ENCODE measurements at regions not wholly inside any gene's neighbourhood (a gene's known extent, or its start where the extent isn't known, plus 50 kb on each side); places are given as distances from the start of the nearest gene placed in this dataset.

DNA sequence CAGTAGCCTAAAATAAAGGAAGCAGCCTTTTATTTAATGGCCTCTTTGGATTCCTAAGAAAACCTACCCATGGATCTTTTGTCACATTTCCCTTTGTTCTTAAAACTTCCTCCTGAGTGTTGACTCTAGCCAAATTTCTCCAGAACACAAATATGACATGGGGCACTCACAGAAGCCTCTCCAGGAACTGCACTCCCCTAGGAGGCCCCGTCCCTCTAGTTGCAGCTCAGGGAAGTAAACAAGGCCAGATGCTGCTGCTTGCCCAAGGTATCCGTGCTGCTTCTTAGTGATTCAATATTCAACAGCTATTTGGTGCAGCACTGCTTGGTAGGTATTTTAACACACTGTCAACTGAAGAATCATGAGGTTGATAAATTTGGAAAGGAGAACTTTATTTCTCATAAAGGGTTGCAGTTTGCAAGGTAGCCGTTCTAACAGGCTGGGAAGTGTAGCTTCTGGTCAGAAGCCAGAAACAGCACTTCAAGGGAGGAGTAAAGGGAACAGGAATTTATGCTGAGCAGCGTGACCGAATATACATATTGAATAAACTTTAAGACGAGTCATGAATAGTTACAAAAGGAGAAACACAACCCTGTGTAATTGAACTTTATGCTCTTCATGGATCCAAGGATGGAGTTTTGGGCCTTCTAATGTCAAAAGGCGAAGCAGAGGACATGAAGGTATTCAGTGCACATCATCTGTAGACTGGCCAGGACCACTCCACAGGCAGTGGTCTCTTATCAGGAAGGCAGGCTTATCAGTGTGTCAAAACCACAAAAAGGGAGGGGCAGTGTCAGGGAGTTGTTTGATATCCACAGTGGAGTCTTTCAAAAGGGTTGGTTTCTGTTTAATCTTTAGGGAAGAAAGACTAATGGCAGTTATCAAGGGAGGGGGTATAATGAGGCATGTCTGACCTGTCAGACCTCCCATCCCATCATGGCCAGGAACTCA lies 63.3 kb downstream of the CD24 start:
- peak overlapping the region; percentile 2; the same call in 1 of the 2 replicates for H3K4me2 ChIP-seq (ENCODE audit: insufficient read depth, low read length)
- in situ Hi-C loops (cut with MboI) = no loop called here
- no peaks in the 10 kb centered on the region for H3K27me3 ChIP-seq (ENCODE audit: control insufficient read depth in 2 of 2, insufficient read depth in 2 of 2, low read length in 2 of 2)
- peak overlapping the region; percentile 38; the same call in 1 of the 3 replicates for H3K27ac ChIP-seq (ENCODE audit: extremely low read depth, low read depth, low read length)
- DNase-seq (ENCODE audit: extremely low read depth in 1 of 4, low spot score in 3 of 4) (peak in 1 of 4 experiments; percentile 68), FAIRE-seq (no peak), ATAC-seq (peak; percentile 92)
- H3K36me3 ChIP-seq (ENCODE audit: control insufficient read depth, insufficient read depth, low read length) = no peaks in the 10 kb centered on the region
- no peaks in the 10 kb centered on the region for H3K79me2 ChIP-seq (ENCODE audit: control insufficient read depth, insufficient read depth, low read length)
- 21% methylated on average over 7 of the region's 7 CpGs for WGBS (ENCODE audit: insufficient coverage, low coverage, missing lambda C conversion rate)
- intact Hi-C loops (cut with micrococcal nuclease) = no loop called here
- peaks cover 4 to 30% of the 10 kb centered on the region in 2 experiments; a peak in 4 of 5 replicates for H3K4me1 ChIP-seq (replicated peaks in 1 of 2; ENCODE audit: control insufficient read depth in 2 of 2, insufficient read depth in 2 of 2, low read length in 2 of 2)
- BruUV-seq (replicated peaks) = no TSS peak
- H4K20me1 ChIP-seq (replicated peaks; ENCODE audit: control insufficient read depth, insufficient read depth, low read length) = no peaks in the 10 kb centered on the region
- no peak overlapping the region for H3K4me3 ChIP-seq
- no peaks in the 10 kb centered on the region for H3K9me1 ChIP-seq (ENCODE audit: control insufficient read depth, insufficient read depth, low read length)
- ChIA-PET CTCF (ENCODE audit: low intra/inter-chr PET ratio) (no interaction called here), POLR2A (no interaction called here)
- peak overlapping the region; percentile 68 for H2AFZ ChIP-seq (ENCODE audit: low read depth, low read length)
- H3K9me3 ChIP-seq (replicated peaks; ENCODE audit: control insufficient read depth, insufficient read depth, low read depth, low read length) = no peaks in the 10 kb centered on the region; the same call in 1 of the 2 replicates
- H3K9ac ChIP-seq (ENCODE audit: insufficient read depth in 1 of 2, low read depth in 2 of 2, low read length in 2 of 2) = no peak overlapping the region
- TF ChIP-seq, protein P1, sequence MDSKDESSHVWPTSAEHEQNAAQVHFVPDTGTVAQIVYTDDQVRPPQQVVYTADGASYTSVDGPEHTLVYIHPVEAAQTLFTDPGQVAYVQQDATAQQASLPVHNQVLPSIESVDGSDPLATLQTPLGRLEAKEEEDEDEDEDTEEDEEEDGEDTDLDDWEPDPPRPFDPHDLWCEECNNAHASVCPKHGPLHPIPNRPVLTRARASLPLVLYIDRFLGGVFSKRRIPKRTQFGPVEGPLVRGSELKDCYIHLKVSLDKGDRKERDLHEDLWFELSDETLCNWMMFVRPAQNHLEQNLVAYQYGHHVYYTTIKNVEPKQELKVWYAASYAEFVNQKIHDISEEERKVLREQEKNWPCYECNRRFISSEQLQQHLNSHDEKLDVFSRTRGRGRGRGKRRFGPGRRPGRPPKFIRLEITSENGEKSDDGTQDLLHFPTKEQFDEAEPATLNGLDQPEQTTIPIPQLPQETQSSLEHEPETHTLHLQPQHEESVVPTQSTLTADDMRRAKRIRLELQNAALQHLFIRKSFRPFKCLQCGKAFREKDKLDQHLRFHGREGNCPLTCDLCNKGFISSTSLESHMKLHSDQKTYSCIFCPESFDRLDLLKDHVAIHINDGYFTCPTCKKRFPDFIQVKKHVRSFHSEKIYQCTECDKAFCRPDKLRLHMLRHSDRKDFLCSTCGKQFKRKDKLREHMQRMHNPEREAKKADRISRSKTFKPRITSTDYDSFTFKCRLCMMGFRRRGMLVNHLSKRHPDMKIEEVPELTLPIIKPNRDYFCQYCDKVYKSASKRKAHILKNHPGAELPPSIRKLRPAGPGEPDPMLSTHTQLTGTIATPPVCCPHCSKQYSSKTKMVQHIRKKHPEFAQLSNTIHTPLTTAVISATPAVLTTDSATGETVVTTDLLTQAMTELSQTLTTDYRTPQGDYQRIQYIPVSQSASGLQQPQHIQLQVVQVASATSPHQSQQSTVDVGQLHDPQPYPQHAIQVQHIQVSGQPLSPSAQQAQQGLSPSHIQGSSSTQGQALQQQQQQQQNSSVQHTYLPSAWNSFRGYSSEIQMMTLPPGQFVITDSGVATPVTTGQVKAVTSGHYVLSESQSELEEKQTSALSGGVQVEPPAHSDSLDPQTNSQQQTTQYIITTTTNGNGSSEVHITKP (IDR thresholded peaks at IDR 0.05; ENCODE audit: partially characterized antibody) = no peak
- TF ChIP-seq, protein P2, sequence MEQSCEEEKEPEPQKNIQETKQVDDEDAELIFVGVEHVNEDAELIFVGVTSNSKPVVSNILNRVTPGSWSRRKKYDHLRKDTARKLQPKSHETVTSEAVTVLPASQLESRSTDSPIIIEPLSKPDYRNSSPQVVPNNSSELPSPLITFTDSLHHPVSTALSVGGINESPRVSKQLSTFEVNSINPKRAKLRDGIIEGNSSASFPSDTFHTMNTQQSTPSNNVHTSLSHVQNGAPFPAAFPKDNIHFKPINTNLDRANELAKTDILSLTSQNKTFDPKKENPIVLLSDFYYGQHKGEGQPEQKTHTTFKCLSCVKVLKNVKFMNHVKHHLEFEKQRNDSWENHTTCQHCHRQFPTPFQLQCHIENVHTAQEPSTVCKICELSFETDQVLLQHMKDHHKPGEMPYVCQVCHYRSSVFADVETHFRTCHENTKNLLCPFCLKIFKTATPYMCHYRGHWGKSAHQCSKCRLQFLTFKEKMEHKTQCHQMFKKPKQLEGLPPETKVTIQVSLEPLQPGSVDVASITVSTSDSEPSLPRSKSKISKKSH (CRISPR knock-in tag; IDR thresholded peaks at IDR 0.05) = no peak
- TF ChIP-seq HDAC8 (tag; IDR thresholded peaks at IDR 0.05) = no peak
- no peak for TF ChIP-seq SLC30A9 (CRISPR knock-in tag; IDR thresholded peaks at IDR 0.05)
- no peak for TF ChIP-seq CHD2 (IDR thresholded peaks at IDR 0.05; ENCODE audit: low read depth, low read length)
- no peak for TF ChIP-seq TOE1 (IDR thresholded peaks at IDR 0.05; ENCODE audit: borderline replicate concordance)
- TF ChIP-seq TOE1 (CRISPR knock-in tag; IDR thresholded peaks at IDR 0.05; ENCODE audit: borderline replicate concordance, low read depth) = no peak
- TF ChIP-seq, protein P3, sequence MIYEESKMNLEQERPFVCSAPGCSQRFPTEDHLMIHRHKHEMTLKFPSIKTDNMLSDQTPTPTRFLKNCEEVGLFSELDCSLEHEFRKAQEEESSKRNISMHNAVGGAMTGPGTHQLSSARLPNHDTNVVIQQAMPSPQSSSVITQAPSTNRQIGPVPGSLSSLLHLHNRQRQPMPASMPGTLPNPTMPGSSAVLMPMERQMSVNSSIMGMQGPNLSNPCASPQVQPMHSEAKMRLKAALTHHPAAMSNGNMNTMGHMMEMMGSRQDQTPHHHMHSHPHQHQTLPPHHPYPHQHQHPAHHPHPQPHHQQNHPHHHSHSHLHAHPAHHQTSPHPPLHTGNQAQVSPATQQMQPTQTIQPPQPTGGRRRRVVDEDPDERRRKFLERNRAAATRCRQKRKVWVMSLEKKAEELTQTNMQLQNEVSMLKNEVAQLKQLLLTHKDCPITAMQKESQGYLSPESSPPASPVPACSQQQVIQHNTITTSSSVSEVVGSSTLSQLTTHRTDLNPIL (CRISPR knock-in tag; IDR thresholded peaks at IDR 0.05) = no peak
- no peak for TF ChIP-seq SMARCB1 (IDR thresholded peaks at IDR 0.05; ENCODE audit: insufficient read length, low read depth)
- TF ChIP-seq FOXJ2 (tag; IDR thresholded peaks at IDR 0.05) = 0 out of 2 replicates have a peak, but pooled peaks have one; percentile 22
- no peak for TF ChIP-seq RAD51 (IDR thresholded peaks at IDR 0.05; ENCODE audit: borderline replicate concordance, low read depth)
- TF ChIP-seq, protein P4, sequence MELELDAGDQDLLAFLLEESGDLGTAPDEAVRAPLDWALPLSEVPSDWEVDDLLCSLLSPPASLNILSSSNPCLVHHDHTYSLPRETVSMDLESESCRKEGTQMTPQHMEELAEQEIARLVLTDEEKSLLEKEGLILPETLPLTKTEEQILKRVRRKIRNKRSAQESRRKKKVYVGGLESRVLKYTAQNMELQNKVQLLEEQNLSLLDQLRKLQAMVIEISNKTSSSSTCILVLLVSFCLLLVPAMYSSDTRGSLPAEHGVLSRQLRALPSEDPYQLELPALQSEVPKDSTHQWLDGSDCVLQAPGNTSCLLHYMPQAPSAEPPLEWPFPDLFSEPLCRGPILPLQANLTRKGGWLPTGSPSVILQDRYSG (tag; conservative IDR thresholded peaks at IDR 0.05; ENCODE audit: low read depth) = 0 out of 2 replicates have a peak, but pooled peaks have one; percentile 7
- no peak for TF ChIP-seq ZBTB17 (CRISPR knock-in tag; IDR thresholded peaks at IDR 0.05)

Data from K562 (cell line).